Astrocyte (in vitro differentiated cells and primary cell): ENCODE measurements at regions not wholly inside any gene's neighbourhood (a gene's known extent, or its start where the extent isn't known, plus 50 kb on each side); places are given as distances from the start of the nearest gene placed in this dataset.

Experiments used
- DNase-seq: peaks from one replicate; pipeline ENCODE4 v3.0.0-alpha.2; 2010; ENCODE audit warnings: low read depth
- FAIRE-seq: peaks from 2 replicates; lab custom pipeline; 2011; peaks lifted over from hg19 to GRCh38; lab: Jason Lieb, UNC
- H2AFZ ChIP-seq: 2 replicates; pipeline ENCODE4 v1.6.0; 2012; ENCODE audit warnings: low read depth, low read length, inconsistent platforms
- H3K27ac ChIP-seq: 2 replicates; pipeline ENCODE4 v1.5.1; 2011; ENCODE audit warnings: low read depth, low read length, inconsistent platforms
- H3K27me3 ChIP-seq: 2 replicates; pipeline ENCODE4 v1.6.0; 2011; ENCODE audit warnings: low read length, inconsistent platforms; ENCODE audit not compliant: insufficient read depth
- H3K36me3 ChIP-seq: 2 replicates; pipeline ENCODE4 v1.5.1; 2011; ENCODE audit warnings: low read length, inconsistent platforms; ENCODE audit not compliant: insufficient read depth
- H3K4me1 ChIP-seq: 2 replicates; pipeline ENCODE4 v1.5.1; 2011; ENCODE audit warnings: low read length, inconsistent platforms; ENCODE audit not compliant: insufficient read depth
- H3K4me2 ChIP-seq: 2 replicates; pipeline ENCODE4 v1.6.0; 2012; ENCODE audit warnings: low read length, inconsistent platforms
- H3K4me3 ChIP-seq: 2 replicates; pipeline ENCODE4 v1.5.1; 2011; ENCODE audit warnings: low read depth, mild to moderate bottlenecking, low read length, inconsistent platforms; ENCODE audit not compliant: insufficient read depth
- H3K79me2 ChIP-seq: 2 replicates; pipeline ENCODE4 v1.6.0; 2012; ENCODE audit warnings: mild to moderate bottlenecking, low read length, inconsistent platforms; ENCODE audit not compliant: insufficient read depth
- H3K9ac ChIP-seq: 2 replicates; pipeline ENCODE4 v1.6.0; 2012; ENCODE audit warnings: mild to moderate bottlenecking, low read length, inconsistent platforms
- H3K9me3 ChIP-seq: 2 replicates; pipeline ENCODE4 v1.5.1; 2012; ENCODE audit warnings: low read depth, mild to moderate bottlenecking, low read length, inconsistent platforms; ENCODE audit not compliant: insufficient read depth
- H4K20me1 ChIP-seq: 2 replicates; pipeline ENCODE4 v1.6.0; 2012; ENCODE audit warnings: low read length, inconsistent platforms; ENCODE audit not compliant: insufficient read depth
- H3K27ac Mint-ChIP-seq: one replicate; pipeline ENCODE4 v1.8.0; 2021; ENCODE audit warnings: mild to moderate bottlenecking, mixed read lengths; ENCODE audit not compliant: unreplicated experiment
- H3K27me3 Mint-ChIP-seq: one replicate; pipeline ENCODE4 v1.8.0; 2021; ENCODE audit warnings: low read depth, mixed read lengths; ENCODE audit not compliant: unreplicated experiment
- H3K36me3 Mint-ChIP-seq: one replicate; pipeline ENCODE4 v1.8.0; 2021; ENCODE audit warnings: low read depth, mixed read lengths; ENCODE audit not compliant: unreplicated experiment
- H3K4me1 Mint-ChIP-seq: one replicate; pipeline ENCODE4 v1.8.0; 2021; ENCODE audit warnings: low read depth, mixed read lengths; ENCODE audit not compliant: unreplicated experiment
- H3K4me3 Mint-ChIP-seq: one replicate; pipeline ENCODE4 v1.8.0; 2021; ENCODE audit warnings: mild to moderate bottlenecking, moderate library complexity, mixed read lengths; ENCODE audit not compliant: unreplicated experiment
- H3K9me3 Mint-ChIP-seq: one replicate; pipeline ENCODE4 v1.8.0; 2021; ENCODE audit warnings: mild to moderate bottlenecking, mixed read lengths; ENCODE audit not compliant: unreplicated experiment
- EZH2 ChIP-seq: IDR thresholded peaks from 2 replicates; pipeline ENCODE4 v1.6.1; 2012; ENCODE audit warnings: mild to moderate bottlenecking, low read length, inconsistent platforms; ENCODE audit not compliant: insufficient read depth
- TF ChIP-seq, protein P1 (sequence below): IDR thresholded peaks from 2 replicates; pipeline ENCODE4 v1.5.1; 2011; ENCODE audit warnings: low read depth, mild to moderate bottlenecking, inconsistent platforms, low read length, moderate library complexity; ENCODE audit not compliant: insufficient read depth

GRCh38 chr10:28186461-28186860 is 116.4 kb downstream of the MPP7 start:
- TF ChIP-seq, protein P1, sequence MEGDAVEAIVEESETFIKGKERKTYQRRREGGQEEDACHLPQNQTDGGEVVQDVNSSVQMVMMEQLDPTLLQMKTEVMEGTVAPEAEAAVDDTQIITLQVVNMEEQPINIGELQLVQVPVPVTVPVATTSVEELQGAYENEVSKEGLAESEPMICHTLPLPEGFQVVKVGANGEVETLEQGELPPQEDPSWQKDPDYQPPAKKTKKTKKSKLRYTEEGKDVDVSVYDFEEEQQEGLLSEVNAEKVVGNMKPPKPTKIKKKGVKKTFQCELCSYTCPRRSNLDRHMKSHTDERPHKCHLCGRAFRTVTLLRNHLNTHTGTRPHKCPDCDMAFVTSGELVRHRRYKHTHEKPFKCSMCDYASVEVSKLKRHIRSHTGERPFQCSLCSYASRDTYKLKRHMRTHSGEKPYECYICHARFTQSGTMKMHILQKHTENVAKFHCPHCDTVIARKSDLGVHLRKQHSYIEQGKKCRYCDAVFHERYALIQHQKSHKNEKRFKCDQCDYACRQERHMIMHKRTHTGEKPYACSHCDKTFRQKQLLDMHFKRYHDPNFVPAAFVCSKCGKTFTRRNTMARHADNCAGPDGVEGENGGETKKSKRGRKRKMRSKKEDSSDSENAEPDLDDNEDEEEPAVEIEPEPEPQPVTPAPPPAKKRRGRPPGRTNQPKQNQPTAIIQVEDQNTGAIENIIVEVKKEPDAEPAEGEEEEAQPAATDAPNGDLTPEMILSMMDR: no peak
- no peak for TF ChIP-seq EZH2
- Histone ChIP-seq H2AFZ (no peak overlapping the region), H3K27ac (no peak overlapping the region), H3K9me3 (no peaks in the 10 kb centered on the region), H3K4me1 (no peaks in the 10 kb centered on the region), H3K27me3 (no peaks in the 10 kb centered on the region), H3K4me2 (no peak overlapping the region), H3K36me3 (no peaks in the 10 kb centered on the region), H3K79me2 (no peaks in the 10 kb centered on the region), H3K9ac (no peak overlapping the region), H4K20me1 (no peaks in the 10 kb centered on the region), H3K4me3 (no peak overlapping the region)
- Mint-ChIP-seq H3K36me3 (no peaks in the 10 kb centered on the region), H3K4me3 (no peak overlapping the region), H3K4me1 (peaks cover 15% of the 10 kb centered on the region), H3K9me3 (no peaks in the 10 kb centered on the region), H3K27me3 (no peaks in the 10 kb centered on the region), H3K27ac (no peak overlapping the region)
- FAIRE-seq (no peak), DNase-seq (no peak)

- Mint-ChIP-seq H3K27ac (no peak overlapping the region), H3K9me3 (no peaks in the 10 kb centered on the region)
These were observed 118.1 kb downstream of the MPP7 start for GRCh38 chr10:28184810-28185209.

GRCh38 chr10:28181478-28182096 is 121.3 kb downstream of the MPP7 start:
- Mint-ChIP-seq H3K4me3 (no peak overlapping the region), H3K9me3 (no peaks in the 10 kb centered on the region), H3K27ac (peak overlapping the region; percentile 68), H3K27me3 (no peaks in the 10 kb centered on the region), H3K4me1 (peaks cover 29% of the 10 kb centered on the region), H3K36me3 (no peaks in the 10 kb centered on the region)
- no peak overlapping the region for H2AFZ ChIP-seq
- H3K4me1 ChIP-seq: no peaks in the 10 kb centered on the region
- H3K27ac ChIP-seq: no peak overlapping the region
- no peaks in the 10 kb centered on the region for H4K20me1 ChIP-seq
- H3K4me2 ChIP-seq: no peak overlapping the region
- FAIRE-seq: no peak
- no peak overlapping the region for H3K4me3 ChIP-seq
- no peaks in the 10 kb centered on the region for H3K79me2 ChIP-seq
- H3K27me3 ChIP-seq: no peaks in the 10 kb centered on the region
- H3K36me3 ChIP-seq: no peaks in the 10 kb centered on the region
- DNase-seq: no peak
- no peaks in the 10 kb centered on the region for H3K9me3 ChIP-seq
- TF ChIP-seq, protein P1: no peak
- TF ChIP-seq EZH2: no peak
- H3K9ac ChIP-seq: no peak overlapping the region

More at GRCh38 chr10:28184810-28185209, 118.1 kb downstream of the MPP7 start:
- H3K4me1 ChIP-seq: no peaks in the 10 kb centered on the region
- Mint-ChIP-seq H3K4me3 (no peak overlapping the region), H3K36me3 (no peaks in the 10 kb centered on the region), H3K4me1 (peaks cover 25% of the 10 kb centered on the region), H3K27me3 (no peaks in the 10 kb centered on the region)
- no peak overlapping the region for H3K27ac ChIP-seq
- no peaks in the 10 kb centered on the region for H3K9me3 ChIP-seq
- H3K9ac ChIP-seq: no peak overlapping the region
- no peaks in the 10 kb centered on the region for H3K27me3 ChIP-seq
- H3K4me3 ChIP-seq: no peak overlapping the region
- no peak overlapping the region for H3K4me2 ChIP-seq
- TF ChIP-seq EZH2: no peak
- TF ChIP-seq, protein P1: no peak
- H4K20me1 ChIP-seq: no peaks in the 10 kb centered on the region
- no peak for FAIRE-seq
- no peaks in the 10 kb centered on the region for H3K36me3 ChIP-seq
- no peak overlapping the region for H2AFZ ChIP-seq
- no peak for DNase-seq
- no peaks in the 10 kb centered on the region for H3K79me2 ChIP-seq
